SKM-1 treated with dmso at 0.1 percent for 144 hours (cell line): ENCODE measurements at regions not wholly inside any gene's neighbourhood (a gene's known extent, or its start where the extent isn't known, plus 50 kb on each side); places are given as distances from the start of the nearest gene placed in this dataset.
"Not testable (repeated sequence)": the region's sequence is repeated elsewhere in the genome, so short reads cannot be mapped to it uniquely, and the experiment has no call there.

Experiments
- DNase-seq: peaks from one replicate; lab custom pipeline; 2025; ENCODE audit not compliant: unreplicated experiment; lab: John Stamatoyannopoulos, UW

DNA sequence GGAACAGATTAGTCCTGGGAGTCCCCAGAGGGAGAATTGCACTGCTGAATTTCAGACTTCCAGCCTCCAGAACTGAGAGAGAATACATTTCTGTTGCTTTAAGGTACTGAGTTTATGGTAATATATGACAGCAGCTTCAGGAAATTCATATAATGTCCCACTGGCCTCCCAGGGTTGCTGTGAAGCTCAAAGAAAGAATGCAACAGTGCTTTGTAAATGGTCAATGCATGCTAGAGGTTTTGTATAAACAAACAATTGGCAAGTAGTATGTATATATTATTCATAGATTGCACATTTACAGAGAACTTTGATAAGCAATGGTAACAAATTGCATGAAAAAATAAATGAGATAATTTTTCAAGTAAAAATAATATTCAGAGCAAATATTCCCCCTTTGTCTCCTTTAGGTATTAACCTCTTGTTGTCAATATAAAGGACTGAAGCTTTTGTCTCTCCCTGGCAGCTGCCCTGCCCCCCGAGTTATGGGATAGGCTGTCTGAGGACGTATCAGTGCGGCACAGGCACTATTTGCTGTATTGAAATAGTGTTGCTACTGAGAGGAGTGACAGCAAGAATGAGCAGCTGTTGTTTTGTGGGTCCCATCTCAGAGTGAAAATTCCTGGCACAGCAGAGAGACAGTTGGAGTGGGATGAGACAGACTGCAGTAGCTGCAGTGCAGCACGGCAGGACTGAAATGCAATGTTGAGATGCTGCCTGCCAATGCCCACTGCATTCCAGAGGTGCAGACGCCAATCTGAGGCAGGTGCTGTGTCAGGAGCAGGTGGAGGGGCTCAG lies 194.2 kb upstream of the GLRA1 start:
- no peak for DNase-seq

DNA sequence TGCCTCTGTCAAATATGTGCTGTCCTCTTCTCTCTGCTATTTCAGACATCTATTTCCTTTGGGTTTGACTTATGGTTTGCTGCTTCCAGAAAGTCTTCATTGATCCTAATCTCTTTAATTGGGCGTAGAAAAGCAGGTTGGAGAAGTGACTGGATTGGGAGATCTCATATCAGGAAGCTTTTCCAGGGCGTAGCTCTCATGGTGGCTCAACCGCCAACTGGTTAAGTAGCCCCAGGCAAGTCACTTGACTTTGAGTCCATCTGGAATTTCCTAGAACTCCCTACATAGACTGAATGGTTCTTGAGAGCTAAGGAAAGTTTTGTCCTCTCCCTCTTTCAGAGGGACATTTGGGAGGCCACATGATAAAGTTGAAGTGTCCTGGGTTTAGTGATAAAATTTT lies 192.3 kb upstream of the GLRA1 start:
- no peak for DNase-seq

DNA sequence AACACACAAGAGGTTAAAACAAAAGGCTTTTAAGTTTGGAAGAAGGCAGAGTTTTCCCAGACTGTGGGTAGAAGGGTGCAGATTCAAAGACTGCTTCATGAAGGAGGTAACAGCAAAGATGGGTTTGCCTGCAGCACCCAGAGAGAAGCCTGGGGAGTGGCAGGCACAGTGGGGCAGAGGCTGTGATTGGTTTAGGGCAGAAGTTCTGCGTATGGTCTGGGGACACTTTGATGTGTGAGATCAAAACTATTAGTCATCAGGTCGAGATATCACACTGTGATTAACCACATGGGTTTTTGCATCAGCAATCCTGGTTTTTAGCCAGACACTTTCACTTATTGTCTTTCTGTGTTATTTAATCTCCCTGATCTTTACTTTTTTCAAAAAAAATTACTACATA lies 188.8 kb upstream of the GLRA1 start:
- DNase-seq, result no peak

DNA sequence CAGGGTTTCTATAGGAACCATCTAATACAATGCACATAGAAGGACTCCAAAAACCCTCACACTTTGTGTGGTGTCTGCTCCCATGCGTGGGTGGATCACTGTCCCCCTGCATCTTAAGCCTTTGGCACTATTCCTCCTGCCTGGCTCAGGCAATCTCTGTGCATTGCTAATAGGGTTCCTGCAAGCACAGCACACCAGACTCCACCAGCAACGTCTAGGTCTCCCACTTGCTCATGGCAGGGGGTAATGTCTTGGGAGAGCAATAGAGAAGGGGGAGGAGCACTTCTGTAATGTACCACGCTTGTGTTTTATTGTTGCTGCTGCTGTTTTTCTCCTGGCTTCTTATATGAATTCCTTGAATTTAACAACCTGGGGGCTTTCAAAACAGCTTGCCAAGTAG lies 182.6 kb upstream of the GLRA1 start:
- DNase-seq, result no peak

DNA sequence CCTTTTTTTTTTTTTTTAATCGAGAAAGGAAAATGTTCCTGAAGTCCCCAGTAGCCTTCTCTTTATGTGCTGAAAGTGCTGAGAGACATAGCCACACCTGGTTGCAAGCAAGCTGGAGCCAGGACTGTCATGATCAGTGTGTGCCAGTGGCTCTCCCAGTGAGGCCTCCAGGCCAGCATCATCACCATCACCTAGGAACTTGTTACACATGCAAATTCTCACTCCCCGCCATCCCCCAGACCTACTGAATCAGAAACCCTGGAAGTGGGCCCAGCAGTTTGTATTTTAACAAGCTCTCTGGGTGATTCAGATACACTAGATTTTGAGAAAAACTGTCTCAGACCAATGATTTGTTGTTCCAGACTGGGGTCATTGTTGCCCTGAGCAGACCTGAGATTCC lies 181.9 kb upstream of the GLRA1 start:
- DNase-seq, result no peak

DNA sequence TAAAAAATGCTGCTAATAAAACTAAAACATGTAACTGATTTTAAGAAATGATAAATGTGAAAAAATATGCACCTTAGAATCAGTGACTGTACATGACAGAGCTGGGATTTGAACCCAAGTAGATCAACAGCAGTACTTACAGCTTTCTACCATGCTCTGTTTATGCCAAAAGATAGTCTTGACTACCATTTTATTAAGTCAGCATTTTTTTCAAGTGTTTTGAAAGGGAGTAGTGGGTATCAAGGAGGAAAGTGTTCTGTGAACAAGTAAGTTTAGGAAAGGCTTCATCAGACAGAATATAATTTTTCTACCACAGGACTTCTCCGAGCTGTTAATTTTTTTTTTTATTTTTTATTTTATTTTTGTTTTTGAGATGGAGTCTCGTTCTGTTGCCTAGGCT lies 180.4 kb upstream of the GLRA1 start:
- DNase-seq, result no peak

DNA sequence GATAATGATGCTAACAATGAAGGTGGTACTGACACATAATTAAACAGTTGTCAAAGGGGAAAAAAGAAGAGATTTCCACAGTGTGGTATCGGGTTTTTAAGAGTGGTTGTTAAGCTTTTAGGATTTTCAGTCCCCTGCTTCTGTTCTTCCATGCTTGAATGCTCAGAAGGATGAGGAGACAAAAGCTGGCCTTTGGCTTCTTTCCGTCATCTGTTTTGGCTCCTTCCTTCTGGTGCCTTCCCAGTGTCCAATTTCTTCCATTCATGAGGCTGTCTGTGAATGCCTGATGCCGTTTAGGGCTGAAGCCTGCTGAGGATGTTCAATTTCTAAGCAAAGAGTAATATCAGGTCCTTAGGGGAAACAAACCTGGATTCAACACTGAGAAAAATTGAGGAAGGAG lies 179.6 kb upstream of the GLRA1 start:
- DNase-seq, result no peak

DNA sequence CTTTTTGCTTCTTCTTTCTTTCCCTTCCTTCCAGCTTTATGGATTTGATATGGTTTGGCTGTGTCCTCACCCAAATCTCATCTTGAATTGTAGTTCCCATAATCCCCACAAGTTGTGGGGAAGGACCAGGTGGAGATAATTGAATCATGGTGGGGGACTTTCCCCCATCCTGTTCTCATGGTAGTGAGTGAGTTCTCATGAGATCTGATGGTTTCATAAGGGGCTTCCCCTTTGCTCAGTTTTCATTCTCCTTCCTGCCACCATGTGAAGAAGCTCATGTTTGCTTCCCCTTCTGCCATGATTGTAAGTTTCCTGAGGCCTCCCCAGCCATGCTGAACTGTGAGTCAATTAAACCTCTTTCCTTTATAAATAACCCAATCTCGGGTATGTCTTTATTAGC lies 178.3 kb upstream of the GLRA1 start:
- not testable (repeated sequence) for DNase-seq

DNA sequence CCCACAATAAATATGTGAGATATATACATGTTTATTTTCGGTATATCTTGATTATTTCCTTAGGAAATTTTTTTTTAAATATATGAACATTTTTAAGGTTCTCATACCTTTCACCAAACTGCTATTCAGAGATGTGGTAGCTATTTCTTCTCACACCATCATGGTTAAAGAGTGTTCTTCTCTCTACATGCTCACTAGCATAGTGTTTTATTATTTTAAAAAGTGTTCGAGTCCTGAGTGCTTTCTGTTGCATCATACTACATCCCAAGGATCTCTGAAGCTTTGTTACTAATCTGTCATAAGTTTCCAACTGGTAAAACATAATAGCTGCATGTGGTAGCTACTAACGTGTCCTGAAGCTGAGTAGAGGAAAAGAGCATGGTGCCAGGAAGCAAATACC lies 177.4 kb upstream of the GLRA1 start:
- DNase-seq, result no peak

DNA sequence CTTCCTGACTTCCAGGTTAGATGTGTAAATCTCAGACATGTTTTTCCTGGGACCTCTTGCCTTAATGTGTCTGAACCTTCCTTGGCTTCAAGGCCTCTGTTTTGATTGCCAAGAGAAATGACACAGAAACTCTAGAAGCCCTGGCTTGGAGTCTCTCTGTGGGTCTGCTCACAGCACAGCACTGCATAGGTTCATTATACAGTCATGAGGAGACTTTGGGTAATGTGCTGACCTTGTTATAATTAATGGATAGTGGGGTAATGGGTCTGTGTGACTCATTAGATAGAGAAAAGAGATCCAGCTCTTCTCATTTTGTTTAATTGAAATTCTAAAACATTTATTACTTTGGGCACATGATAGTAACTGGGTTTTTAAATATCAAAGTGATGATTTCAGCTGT lies 175.8 kb upstream of the GLRA1 start:
- DNase-seq, result no peak

DNA sequence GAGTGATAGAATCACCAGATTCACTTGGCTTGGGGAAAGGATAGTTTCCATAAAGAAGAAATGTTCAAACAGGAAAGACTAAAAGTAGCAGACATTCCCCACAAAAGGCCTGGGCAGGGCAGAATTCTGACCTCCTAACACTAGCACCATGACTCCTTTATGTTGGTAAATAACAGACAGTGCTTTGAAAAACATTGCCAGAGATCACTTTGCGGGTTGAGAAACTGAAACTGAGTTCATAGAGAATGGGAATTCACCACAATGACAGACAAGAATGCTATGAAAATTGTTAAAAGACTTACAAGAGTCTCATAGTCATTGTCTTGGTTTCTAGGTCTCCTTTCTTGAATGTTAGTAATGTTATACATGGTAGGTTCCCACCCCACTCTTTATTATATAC lies 172.5 kb upstream of the GLRA1 start:
- no peak for DNase-seq

DNA sequence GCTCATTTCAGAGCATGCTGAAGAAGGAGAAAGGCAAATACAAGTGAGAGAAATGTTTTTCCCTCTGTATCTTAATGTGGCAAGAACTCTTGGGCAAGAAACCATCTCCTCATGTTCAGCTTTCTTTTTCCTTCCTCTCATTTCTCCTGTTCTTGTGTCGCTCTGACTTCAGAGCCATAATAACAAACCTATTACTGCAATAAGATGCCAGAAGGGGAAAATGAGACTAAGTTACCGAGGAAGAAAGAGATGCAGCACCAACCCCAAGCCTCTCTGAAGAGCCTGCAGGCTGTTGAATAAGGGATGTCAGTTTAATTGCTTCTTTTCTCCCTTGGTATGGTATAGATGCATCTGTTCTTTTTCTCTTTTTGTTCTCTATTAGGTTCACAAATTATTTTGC lies 170.1 kb upstream of the GLRA1 start:
- DNase-seq, result no peak

DNA sequence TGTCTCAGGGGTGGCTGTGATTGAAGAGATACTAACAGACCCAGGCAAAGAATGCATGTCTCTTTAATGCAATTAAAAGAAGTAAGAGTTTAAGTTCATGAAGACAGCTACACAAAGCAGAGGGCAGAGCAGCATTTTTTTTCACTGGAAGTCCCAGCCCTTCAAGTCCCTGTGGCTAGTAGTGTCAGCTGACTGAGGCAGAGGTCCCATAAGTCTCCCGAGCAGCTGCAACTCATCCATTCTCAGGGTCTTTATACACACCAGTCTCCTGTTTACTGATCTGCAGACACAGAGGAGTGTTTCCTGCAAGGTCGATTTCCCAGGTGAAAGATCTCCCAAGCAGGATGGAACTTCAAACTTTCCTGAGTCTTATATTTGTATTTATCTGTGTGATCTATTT lies 169.4 kb upstream of the GLRA1 start:
- no peak for DNase-seq

DNA sequence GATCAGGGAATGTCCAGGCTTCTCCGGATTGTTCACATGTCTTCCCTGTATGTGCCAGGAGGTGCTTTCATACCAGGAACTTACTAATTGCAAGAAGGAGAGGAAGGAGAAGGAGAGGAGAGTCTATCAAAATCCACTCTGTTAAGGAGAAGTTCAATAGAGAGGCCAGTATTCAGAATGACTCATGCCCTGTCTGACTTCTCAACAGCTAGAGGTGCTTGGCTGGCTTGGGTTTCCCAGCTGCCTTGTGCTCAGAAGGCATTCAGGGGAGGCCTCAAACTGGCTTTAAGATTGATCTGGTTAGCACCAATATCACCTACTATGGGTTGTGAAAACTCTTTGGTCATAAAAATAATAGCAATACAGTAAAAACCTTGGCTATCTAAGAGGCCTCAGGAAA lies 167.9 kb upstream of the GLRA1 start:
- DNase-seq, result no peak

DNA sequence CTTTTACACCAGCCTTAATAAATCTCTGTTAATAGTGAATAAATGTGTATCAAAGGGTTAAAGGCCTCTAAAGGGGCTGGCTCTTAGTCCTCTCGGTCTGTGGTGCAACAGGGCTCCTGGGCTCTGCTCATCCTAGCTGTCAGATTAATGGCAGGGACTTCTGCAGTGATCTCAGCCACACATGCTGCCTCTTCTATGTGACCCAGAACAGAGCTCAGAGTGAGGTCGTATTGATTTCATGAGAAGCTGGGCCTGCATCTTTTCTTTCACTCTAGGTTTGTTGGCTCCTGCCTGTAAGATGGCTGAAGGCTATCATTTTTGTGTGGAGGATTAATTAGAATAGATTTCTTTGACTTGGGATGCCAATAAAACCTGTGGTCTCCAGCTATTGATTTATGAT lies 165.0 kb upstream of the GLRA1 start:
- DNase-seq, result no peak

DNA sequence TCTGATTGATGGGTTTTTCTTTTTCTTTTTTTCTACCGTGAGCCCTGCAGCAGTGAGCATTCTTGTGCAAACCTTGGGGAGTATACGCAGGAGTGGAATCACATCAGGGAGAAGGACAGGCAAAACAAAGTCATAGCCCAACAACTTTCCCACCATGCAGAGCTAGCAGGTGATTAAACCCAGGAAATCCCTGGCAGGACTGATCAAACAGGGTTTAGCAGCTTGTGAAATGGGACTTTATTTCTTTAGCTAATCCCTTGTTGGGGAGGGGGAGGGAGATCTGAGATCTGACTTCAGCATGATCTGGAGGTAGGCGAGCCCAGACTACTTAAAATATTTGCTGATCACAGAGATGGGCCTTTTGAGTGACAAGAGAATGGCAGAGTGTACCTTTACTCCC lies 162.0 kb upstream of the GLRA1 start:
- DNase-seq, result no peak

DNA sequence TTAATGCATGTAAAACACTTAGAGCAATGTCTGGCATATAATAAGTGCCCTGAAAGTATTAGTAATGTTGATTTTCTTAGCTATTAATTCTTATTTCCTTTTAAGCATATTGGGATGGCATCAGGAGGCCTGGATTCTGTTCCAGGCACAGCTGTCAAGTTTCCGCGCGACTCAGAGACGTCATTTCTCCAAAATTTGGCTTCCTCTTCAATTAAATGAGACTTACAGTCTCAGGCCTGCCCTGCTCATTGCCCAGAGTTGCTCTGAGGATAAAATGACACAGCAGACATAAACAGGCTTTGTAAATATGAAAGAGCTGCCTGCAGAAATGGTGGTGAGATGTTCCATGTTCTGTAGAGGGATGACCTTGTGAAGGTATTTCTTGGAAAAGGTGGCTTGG lies 159.8 kb upstream of the GLRA1 start:
- no peak for DNase-seq

DNA sequence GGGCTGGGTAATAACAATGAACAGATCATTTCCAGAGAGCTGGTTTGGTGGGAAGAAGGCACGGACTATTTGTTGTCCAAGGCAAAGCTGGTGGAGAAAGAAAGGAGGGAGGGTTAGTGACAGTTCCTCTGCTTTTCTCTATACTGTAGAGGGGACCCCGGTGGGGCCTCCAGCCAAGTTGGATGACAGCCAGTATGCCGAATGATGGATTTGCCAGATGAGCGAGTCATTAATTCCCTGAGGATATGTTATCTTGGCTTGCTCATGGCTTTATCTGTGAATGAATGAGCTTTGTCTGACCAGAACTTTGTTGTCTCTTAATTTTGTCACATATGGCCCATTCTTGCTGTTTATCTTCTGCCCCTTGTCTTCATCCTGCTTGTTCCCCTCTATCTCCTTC lies 158.6 kb upstream of the GLRA1 start:
- DNase-seq, result no peak

DNA sequence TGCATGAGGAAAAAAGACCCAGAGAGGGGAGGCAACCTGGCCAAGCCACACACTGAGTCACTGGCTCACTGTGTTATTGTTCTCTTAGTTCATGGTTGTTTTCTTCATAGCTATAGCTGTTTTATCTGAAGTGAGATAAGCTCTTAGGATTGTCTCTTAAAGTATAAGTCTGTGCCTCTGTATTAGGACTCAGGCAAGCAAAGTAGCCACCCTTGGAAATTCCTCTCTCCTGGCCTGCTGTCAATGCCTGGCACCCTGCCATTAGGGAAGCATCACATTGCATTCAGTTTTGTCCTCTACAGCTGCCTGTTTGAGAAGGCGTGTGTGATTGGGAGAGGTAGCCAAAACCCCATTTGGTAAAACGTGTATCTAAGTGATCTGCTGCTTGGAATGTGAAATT lies 147.4 kb upstream of the GLRA1 start:
- DNase-seq, result no peak

DNA sequence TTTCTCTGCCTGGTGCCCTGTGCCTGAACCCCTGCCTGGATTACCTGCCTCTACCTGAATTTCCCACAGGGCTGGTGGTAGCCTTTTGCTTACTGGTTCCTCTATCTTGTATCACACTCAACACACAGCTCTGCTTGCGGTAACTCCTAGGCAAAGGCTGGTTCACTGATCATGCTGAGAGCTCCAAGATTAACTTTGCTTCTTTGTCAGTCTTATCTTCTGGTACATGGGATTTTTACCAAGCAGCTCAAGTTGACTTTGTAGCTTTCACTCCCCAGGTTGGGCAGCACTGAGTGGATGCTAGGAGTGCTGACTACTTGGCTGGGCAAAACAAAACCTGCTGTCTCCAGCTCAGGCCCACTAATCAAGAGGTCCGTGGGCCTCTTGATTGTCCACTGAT lies 145.9 kb upstream of the GLRA1 start:
- DNase-seq, result no peak

DNA sequence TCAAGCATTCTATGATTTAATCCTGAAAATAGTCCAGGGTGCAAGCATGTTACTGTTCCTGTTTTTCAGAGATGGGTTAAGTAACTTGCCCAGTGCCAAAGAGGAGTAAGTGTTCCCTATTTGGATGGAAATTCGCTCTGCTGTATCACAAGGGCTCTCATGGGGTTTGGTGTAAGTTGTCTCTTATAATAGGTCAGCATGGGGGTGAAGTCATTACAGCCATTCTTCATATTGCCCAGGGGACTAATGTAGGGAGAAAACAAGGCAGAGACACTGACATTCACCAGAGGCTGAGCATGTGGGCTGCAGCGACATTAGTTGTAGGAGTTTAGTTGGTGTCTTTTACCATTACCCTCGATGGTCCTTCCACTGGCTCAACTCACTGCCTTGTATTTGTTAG lies 142.1 kb upstream of the GLRA1 start:
- no peak for DNase-seq

DNA sequence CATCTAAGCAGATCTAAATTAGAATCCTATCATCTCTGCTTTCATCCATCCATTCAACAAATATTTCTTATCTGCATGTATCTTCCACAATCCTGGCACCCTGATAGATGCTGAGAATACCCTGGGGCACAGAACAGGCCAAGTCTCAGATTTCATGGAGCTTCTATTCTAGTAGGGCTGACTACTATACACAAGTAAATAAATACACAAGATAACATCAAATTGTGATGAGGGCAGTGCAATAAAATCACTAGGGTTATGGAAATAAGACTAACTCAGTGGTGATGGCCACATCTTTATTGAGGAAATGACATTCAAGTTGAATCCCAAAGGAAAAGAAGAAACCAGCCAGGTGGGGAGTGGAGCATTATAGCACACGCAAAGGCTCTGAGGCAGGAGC lies 138.4 kb upstream of the GLRA1 start:
- DNase-seq, result no peak

DNA sequence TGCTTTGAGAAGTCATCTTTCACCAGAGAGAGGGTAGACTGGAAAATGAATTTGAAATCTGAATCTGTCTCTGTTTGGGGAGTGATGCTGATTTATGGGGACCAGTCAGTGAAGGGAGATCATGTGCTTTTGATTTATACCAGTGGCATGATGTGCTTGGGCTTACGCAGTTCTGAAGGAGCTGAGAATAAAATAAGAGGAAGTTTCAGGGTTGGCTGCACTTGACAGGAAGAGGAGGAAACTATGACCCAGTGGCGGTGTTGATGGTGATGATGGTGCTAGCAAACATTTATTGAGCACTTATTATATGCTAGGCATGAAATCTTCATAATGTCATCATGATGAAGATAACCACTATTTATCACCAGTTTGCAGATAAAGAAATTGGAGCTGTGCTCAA lies 136.4 kb upstream of the GLRA1 start:
- DNase-seq, result no peak

DNA sequence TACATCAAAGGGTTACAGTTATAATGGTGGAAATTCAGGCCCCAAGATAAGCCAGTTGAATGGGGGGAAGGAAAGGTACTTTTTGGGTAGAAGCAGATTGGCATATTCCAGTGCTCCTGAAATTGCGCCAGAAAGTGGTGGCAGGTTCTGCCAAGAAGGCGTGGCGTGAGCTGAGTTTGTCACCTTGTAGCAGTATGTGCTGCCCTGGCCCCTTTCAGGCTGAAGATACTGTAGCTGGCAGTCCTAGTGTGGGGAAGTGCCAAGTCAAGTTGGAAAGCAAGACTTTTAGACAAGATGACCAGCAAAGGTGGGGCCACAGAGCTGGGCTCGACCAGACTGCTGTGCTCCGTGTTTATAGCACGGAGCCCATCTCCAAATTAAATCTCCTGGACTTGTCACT lies 133.6 kb upstream of the GLRA1 start:
- no peak for DNase-seq
